Activated CD8-positive, alpha-beta T cell treated with anti-CD3 and anti-CD28 coated beads for 36 hours (primary cell): ENCODE measurements at regions not wholly inside any gene's neighbourhood (a gene's known extent, or its start where the extent isn't known, plus 50 kb on each side); places are given as distances from the start of the nearest gene placed in this dataset.

Experiments used
- ATAC-seq: fragments of 200-7000 bp; cut with Tn5 transposase; one replicate; pipeline ENCODE4 v1.10.0; 2021; ENCODE audit warnings: mild to moderate bottlenecking, moderate library complexity
- CTCF ChIA-PET: fragments of 350-600 bp; sonication (Branson Sonifier 250); formaldehyde crosslinking; loops from one replicate; lab custom pipeline; 2021; ENCODE audit warnings: antibody characterized with exemption; lab: Charles Lee
- POLR2A ChIA-PET: fragments of 350-600 bp; sonication (Branson Sonifier 250); formaldehyde crosslinking; loops from one replicate; lab custom pipeline; 2021; ENCODE audit warnings: antibody characterized with exemption; lab: Charles Lee
- DNase-seq: peaks from one replicate; pipeline ENCODE4 v3.0.0-alpha.2; 2020
- H3K27ac Mint-ChIP-seq: one replicate; pipeline ENCODE4 v1.8.0; 2021; ENCODE audit warnings: mild to moderate bottlenecking, mixed read lengths
- H3K27me3 Mint-ChIP-seq: one replicate; pipeline ENCODE4 v1.8.0; 2021; ENCODE audit warnings: mixed read lengths
- H3K36me3 Mint-ChIP-seq: one replicate; pipeline ENCODE4 v1.8.0; 2021; ENCODE audit warnings: low read depth, mixed read lengths
- H3K4me1 Mint-ChIP-seq: one replicate; pipeline ENCODE4 v1.8.0; 2021; ENCODE audit warnings: low read depth, mixed read lengths
- H3K4me3 Mint-ChIP-seq: one replicate; pipeline ENCODE4 v1.8.0; 2021; ENCODE audit warnings: mild to moderate bottlenecking, moderate library complexity, mixed read lengths
- H3K9me3 Mint-ChIP-seq: one replicate; pipeline ENCODE4 v1.8.0; 2021; ENCODE audit warnings: mixed read lengths
- CTCF ChIP-seq: fragments of 200-600 bp; IDR thresholded peaks from one replicate; pipeline ENCODE4 v1.8.0; 2022; ENCODE audit warnings: antibody characterized with exemption, mild to moderate bottlenecking
- intact Hi-C: fragments of 100-400 bp; cut with micrococcal nuclease; formaldehyde crosslinking; loops from one replicate; pipeline ENCODE4 v1.10.0; 2022

GRCh38 chr18:78770823-78771139 lies 208.8 kb upstream of the SALL3 start:
- no peaks in the 10 kb centered on the region for H3K27me3 Mint-ChIP-seq
- H3K27ac Mint-ChIP-seq = no peak overlapping the region
- H3K36me3 Mint-ChIP-seq = no peaks in the 10 kb centered on the region
- intact Hi-C loops = no loop called here
- no peak for DNase-seq
- CTCF ChIA-PET = no interaction called here
- POLR2A ChIA-PET = no interaction called here
- H3K4me1 Mint-ChIP-seq = no peaks in the 10 kb centered on the region
- no peak overlapping the region for H3K4me3 Mint-ChIP-seq
- TF ChIP-seq CTCF = no peak
- no peaks in the 10 kb centered on the region for H3K9me3 Mint-ChIP-seq
- no peak for ATAC-seq

- no peak for ATAC-seq
- no peak for TF ChIP-seq CTCF
- no peaks in the 10 kb centered on the region for H3K4me1 Mint-ChIP-seq
- H3K27me3 Mint-ChIP-seq = no peaks in the 10 kb centered on the region
- H3K36me3 Mint-ChIP-seq = no peaks in the 10 kb centered on the region
- H3K4me3 Mint-ChIP-seq = no peak overlapping the region
- no peaks in the 10 kb centered on the region for H3K9me3 Mint-ChIP-seq
- POLR2A ChIA-PET = no interaction called here
- CTCF ChIA-PET = no interaction called here
- intact Hi-C loops = no loop called here
- DNase-seq = no peak
- H3K27ac Mint-ChIP-seq = no peak overlapping the region
Measured at GRCh38 chr18:78771496-78772359, 207.9 kb upstream of the SALL3 start.

- no peaks in the 10 kb centered on the region for H3K27me3 Mint-ChIP-seq
- no peaks in the 10 kb centered on the region for H3K9me3 Mint-ChIP-seq
- DNase-seq (no peak), ATAC-seq (no peak)
- no peaks in the 10 kb centered on the region for H3K36me3 Mint-ChIP-seq
- H3K27ac Mint-ChIP-seq = no peak overlapping the region
- no peak for TF ChIP-seq CTCF
- intact Hi-C loops = no loop called here
- ChIA-PET POLR2A (no interaction called here), CTCF (no interaction called here)
- H3K4me1 Mint-ChIP-seq = no peaks in the 10 kb centered on the region
- no peak overlapping the region for H3K4me3 Mint-ChIP-seq
Measured at GRCh38 chr18:78772360-78773302, 207.0 kb upstream of the SALL3 start.

GRCh38 chr18:78773303-78773755 lies 206.3 kb upstream of the SALL3 start:
- no peaks in the 10 kb centered on the region for H3K27me3 Mint-ChIP-seq
- POLR2A ChIA-PET = no interaction called here
- H3K27ac Mint-ChIP-seq = no peak overlapping the region
- intact Hi-C loops = no loop called here
- H3K4me3 Mint-ChIP-seq = no peak overlapping the region
- no peaks in the 10 kb centered on the region for H3K4me1 Mint-ChIP-seq
- CTCF ChIA-PET = no interaction called here
- no peak for TF ChIP-seq CTCF
- H3K36me3 Mint-ChIP-seq = no peaks in the 10 kb centered on the region
- ATAC-seq (no peak), DNase-seq (no peak)
- no peaks in the 10 kb centered on the region for H3K9me3 Mint-ChIP-seq

- ATAC-seq = no peak
- no peaks in the 10 kb centered on the region for H3K36me3 Mint-ChIP-seq
- no peak for TF ChIP-seq CTCF
- H3K4me1 Mint-ChIP-seq = no peaks in the 10 kb centered on the region
- H3K9me3 Mint-ChIP-seq = no peaks in the 10 kb centered on the region
- ChIA-PET CTCF (no interaction called here), POLR2A (no interaction called here)
- H3K27me3 Mint-ChIP-seq = no peaks in the 10 kb centered on the region
- H3K27ac Mint-ChIP-seq = no peak overlapping the region
- H3K4me3 Mint-ChIP-seq = no peak overlapping the region
- intact Hi-C loops = no loop called here
- no peak for DNase-seq
Measured at GRCh38 chr18:78773819-78774218, 205.8 kb upstream of the SALL3 start.
